ENCODE measurements at regions not wholly inside any gene's neighbourhood (a gene's known extent, or its start where the extent isn't known, plus 50 kb on each side); places are given as distances from the start of the nearest gene placed in this dataset.

DNA sequence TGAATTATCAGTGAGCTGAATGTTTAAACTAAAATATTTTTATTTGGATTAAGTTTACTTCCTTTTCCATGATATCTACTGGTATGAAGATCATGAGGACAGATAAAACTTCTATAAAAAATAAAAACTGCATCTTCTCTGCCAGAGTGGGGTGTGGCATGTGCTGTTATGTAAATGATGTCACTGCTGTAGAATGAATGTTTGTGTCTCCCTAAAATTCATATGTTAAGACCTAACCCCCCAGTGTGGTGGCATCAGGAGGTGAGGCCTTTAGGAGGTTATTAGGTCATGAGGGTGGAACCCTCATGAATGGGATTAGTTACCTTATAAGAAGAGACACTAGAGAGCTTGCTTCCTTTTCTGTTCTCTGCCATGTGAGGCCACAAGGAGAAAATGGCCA, 178.7 kb upstream of the DPH6 start:
- H3K27ac ChIP-seq = no peak overlapping the region
- TF ChIP-seq, protein P1, sequence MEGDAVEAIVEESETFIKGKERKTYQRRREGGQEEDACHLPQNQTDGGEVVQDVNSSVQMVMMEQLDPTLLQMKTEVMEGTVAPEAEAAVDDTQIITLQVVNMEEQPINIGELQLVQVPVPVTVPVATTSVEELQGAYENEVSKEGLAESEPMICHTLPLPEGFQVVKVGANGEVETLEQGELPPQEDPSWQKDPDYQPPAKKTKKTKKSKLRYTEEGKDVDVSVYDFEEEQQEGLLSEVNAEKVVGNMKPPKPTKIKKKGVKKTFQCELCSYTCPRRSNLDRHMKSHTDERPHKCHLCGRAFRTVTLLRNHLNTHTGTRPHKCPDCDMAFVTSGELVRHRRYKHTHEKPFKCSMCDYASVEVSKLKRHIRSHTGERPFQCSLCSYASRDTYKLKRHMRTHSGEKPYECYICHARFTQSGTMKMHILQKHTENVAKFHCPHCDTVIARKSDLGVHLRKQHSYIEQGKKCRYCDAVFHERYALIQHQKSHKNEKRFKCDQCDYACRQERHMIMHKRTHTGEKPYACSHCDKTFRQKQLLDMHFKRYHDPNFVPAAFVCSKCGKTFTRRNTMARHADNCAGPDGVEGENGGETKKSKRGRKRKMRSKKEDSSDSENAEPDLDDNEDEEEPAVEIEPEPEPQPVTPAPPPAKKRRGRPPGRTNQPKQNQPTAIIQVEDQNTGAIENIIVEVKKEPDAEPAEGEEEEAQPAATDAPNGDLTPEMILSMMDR (IDR thresholded peaks at IDR 0.05) = no peak

DNA sequence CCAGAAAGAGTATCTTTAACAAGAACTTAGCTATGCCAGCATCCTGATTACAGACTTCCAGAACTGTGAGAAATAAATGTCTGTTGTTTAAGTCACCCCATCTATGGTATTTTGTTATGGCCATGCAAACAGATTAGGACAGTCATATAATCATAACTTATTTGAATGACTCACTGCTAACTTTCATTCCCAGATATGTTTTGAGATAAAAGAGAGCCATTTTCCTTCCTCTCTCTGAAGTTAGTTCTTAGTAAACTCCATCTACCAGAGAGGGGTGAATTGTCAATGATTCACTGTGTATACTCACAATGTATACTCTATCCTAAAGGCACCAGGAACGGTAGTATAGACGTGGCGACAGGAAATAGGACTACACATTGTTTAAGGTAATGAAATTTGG, 179.4 kb upstream of the DPH6 start:
- Histone ChIP-seq H3K4me3 (no peak overlapping the region), H3K27me3 (no peaks in the 10 kb centered on the region), H3K27ac (no peak overlapping the region), H3K4me1 (no peaks in the 10 kb centered on the region), H3K9me3 (no peaks in the 10 kb centered on the region), H3K36me3 (no peaks in the 10 kb centered on the region)
- no peak for DNase-seq (ENCODE audit: low spot score)
- TF ChIP-seq, protein P1 (IDR thresholded peaks at IDR 0.05) = no peak

More for the DNA sequence above, 178.7 kb upstream of the DPH6 start:
- DNase-seq (ENCODE audit: low spot score) = no peak
- no peaks in the 10 kb centered on the region for H3K36me3 ChIP-seq
- no peak overlapping the region for H3K4me3 ChIP-seq
- no peaks in the 10 kb centered on the region for H3K4me1 ChIP-seq
- no peaks in the 10 kb centered on the region for H3K27me3 ChIP-seq
- no peaks in the 10 kb centered on the region for H3K9me3 ChIP-seq

DNA sequence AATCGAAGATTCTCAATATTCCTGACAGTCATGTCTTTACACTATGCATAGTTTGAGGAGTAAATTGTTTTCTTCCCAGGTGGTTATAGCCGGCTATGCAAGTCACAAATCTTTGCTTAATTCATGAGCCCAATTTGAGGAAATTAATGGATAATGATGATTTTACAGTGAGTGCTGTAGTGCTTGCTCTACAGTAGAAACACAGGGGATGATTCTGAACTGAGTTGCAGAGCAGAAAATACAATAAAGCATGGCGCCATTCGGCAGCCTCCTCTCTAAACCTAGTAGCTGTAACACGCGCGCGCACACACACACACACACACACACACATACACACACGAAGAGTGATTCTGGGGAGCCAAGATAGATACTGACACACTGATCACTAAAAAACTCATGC, 181.7 kb upstream of the DPH6 start:
- no peaks in the 10 kb centered on the region for H3K4me1 ChIP-seq
- no peaks in the 10 kb centered on the region for H3K36me3 ChIP-seq
- H3K27ac ChIP-seq = no peak overlapping the region
- DNase-seq (ENCODE audit: low spot score) = no peak
- H3K9me3 ChIP-seq = no peaks in the 10 kb centered on the region
- H3K4me3 ChIP-seq = no peak overlapping the region
- H3K27me3 ChIP-seq = no peaks in the 10 kb centered on the region
- TF ChIP-seq, protein P1 (IDR thresholded peaks at IDR 0.05) = no peak

DNA sequence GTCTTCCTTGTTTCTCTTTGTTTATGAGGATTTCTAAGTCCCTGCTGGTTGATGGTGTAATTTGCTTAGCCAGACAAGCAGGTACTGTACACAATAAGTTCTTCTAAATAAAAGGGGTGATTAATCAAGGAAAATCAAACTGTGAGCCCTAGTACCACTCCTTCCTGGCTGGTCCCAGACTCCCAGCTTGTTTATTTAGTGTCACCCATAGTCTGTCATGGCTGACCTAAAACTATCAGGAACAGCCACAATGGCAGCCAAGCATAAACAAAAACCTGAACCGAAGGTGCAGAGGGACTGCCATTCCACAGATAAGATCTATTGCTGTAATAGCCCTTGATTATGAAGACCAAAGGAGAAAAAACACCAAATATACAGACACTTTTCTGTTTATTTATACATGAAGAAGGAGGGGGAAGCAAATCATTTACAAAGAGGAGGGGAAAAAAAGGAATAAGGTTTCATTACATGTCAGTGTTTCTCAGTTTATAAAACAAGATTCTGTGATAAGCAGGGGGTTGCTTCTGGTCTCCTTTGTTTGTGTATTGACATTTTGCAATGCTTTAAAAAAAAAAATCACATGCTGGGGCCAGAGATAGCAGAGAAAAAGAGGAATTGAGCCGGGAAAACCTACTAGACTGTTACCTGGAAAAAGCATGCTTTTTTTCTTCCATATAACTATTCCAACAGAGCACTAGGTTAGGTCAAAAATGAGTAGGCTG, 182.4 kb upstream of the DPH6 start:
- TF ChIP-seq, protein P1 (IDR thresholded peaks at IDR 0.05) = no peak
- H3K27ac ChIP-seq = no peak overlapping the region
- H3K27me3 ChIP-seq = no peaks in the 10 kb centered on the region
- H3K36me3 ChIP-seq = no peaks in the 10 kb centered on the region
- H3K4me1 ChIP-seq = no peaks in the 10 kb centered on the region
- H3K4me3 ChIP-seq = no peak overlapping the region
- no peaks in the 10 kb centered on the region for H3K9me3 ChIP-seq
- DNase-seq (ENCODE audit: low spot score) = no peak

DNA sequence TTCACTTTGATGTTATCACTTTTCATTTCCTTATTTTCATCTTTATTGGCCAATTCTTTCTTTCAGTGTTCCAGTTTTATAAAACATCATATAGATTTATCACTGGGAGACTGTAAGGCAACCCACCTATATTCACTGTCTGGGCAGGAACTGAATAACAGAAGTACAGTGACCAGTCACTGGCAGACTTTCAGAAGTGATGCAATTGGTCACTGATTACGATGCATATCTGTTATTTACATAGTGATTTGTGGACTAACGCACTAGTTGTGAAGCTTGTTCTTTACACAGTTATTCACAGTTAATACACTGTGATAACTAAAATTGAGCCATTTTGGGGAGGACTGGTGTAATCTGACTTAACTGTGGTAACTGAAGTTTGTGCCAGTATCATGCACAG, 190.2 kb upstream of the DPH6 start:
- TF ChIP-seq, protein P1 (IDR thresholded peaks at IDR 0.05) = no peak
- no peak for DNase-seq (ENCODE audit: low spot score)
- Histone ChIP-seq H3K4me3 (no peak overlapping the region), H3K4me1 (no peaks in the 10 kb centered on the region), H3K27me3 (no peaks in the 10 kb centered on the region), H3K9me3 (no peaks in the 10 kb centered on the region), H3K36me3 (no peaks in the 10 kb centered on the region), H3K27ac (no peak overlapping the region)

DNA sequence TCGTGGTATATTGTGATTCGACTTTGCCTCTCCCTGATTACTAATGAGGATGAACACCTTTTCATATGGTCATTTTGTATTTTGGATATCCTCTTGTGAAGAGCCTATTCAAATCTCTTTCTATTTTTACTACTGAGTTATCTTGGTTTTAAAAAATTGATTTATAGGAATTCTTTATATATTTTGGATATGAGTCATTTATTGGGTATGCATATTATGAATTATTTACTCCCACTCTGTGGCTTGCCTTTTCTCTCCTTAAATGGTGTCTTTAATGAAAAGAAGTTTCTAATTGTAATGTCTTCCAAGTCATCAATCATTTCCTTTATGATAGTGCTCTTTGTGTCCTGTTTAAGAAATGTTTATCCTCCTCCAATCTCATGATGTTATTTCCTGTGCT, 191.5 kb upstream of the DPH6 start:
- Histone ChIP-seq H3K27ac (no peak overlapping the region), H3K4me1 (no peaks in the 10 kb centered on the region), H3K27me3 (no peaks in the 10 kb centered on the region), H3K36me3 (no peaks in the 10 kb centered on the region), H3K4me3 (no peak overlapping the region), H3K9me3 (no peaks in the 10 kb centered on the region)
- DNase-seq (ENCODE audit: low spot score) = no peak
- TF ChIP-seq, protein P1 (IDR thresholded peaks at IDR 0.05) = no peak

Measured in right atrium auricular region (tissue), 2 donors.